ENCODE measurements at regions not wholly inside any gene's neighbourhood (a gene's known extent, or its start where the extent isn't known, plus 50 kb on each side); places are given as distances from the start of the nearest gene placed in this dataset.

- ATAC-seq (no peak), DNase-seq (no peak)
- no peaks in the 10 kb centered on the region for H3K27me3 ChIP-seq
- no peaks in the 10 kb centered on the region for H3K36me3 ChIP-seq
- peaks cover 0 to 64% (median 30%) of the 10 kb centered on the region in 9 donors for H3K4me1 ChIP-seq
- no peak overlapping the region for H3K27ac ChIP-seq
- H3K4me3 ChIP-seq: no peak overlapping the region
- no peak for TF ChIP-seq CTCF (IDR thresholded peaks at IDR 0.05)
- 95 to 96% methylated on average over 4 of the region's 4 CpGs for WGBS, 2 donors
- no peaks in the 10 kb centered on the region for H3K9me3 ChIP-seq
- intact Hi-C loops (cut with DNase I): no loop called here
These were observed 110.6 kb downstream of the FAM76B start for GRCh38 chr11:95678988-95679387.

- no peak for TF ChIP-seq CTCF (IDR thresholded peaks at IDR 0.05)
- WGBS, 2 donors: 83 to 85% methylated on average over 4 of the region's 4 CpGs
- intact Hi-C loops (cut with DNase I): no loop called here
- Histone ChIP-seq H3K4me3 (no peak overlapping the region), H3K4me1 (peaks cover 0 to 43% (median 20%) of the 10 kb centered on the region in 9 donors), H3K36me3 (no peaks in the 10 kb centered on the region), H3K9me3 (no peaks in the 10 kb centered on the region), H3K27me3 (no peaks in the 10 kb centered on the region), H3K27ac (peak overlapping the region in 8 of 10 donors; percentile 10 to 72 (median 62))
- no peak for ATAC-seq
- DNase-seq: no peak
These were observed 113.3 kb downstream of the FAM76B start for GRCh38 chr11:95676308-95676707.

- intact Hi-C loops (cut with DNase I): no loop called here
- WGBS, 2 donors: 44 to 56% methylated on average over 2 of the region's 2 CpGs
- peaks cover 0 to 36% (median 13%) of the 10 kb centered on the region in 9 donors for H3K4me1 ChIP-seq
- H3K36me3 ChIP-seq: no peaks in the 10 kb centered on the region
- no peak for TF ChIP-seq CTCF (IDR thresholded peaks at IDR 0.05)
- ATAC-seq: peak in 7 of 8 donors; percentile 41 to 90 (median 73)
- H3K4me3 ChIP-seq: no peak overlapping the region
- peak overlapping the region in 8 of 10 donors; percentile 45 to 72 (median 62) for H3K27ac ChIP-seq
- peak in 1 of 2 donors; percentile 6 for DNase-seq
- H3K9me3 ChIP-seq: no peaks in the 10 kb centered on the region
- H3K27me3 ChIP-seq: no peaks in the 10 kb centered on the region
These were observed 114.0 kb downstream of the FAM76B start for GRCh38 chr11:95675585-95675984.

GRCh38 chr11:95674657-95675358 lies 114.8 kb downstream of the FAM76B start:
- peak overlapping the region in 9 of 10 donors; percentile 22 to 68 (median 51) for H3K27ac ChIP-seq
- H3K4me3 ChIP-seq: no peak overlapping the region
- H3K27me3 ChIP-seq: no peaks in the 10 kb centered on the region
- no peak for ATAC-seq
- H3K36me3 ChIP-seq: no peaks in the 10 kb centered on the region
- peaks cover 0 to 28% (median 6%) of the 10 kb centered on the region in 9 donors for H3K4me1 ChIP-seq
- TF ChIP-seq CTCF (IDR thresholded peaks at IDR 0.05): no peak
- DNase-seq: no peak
- H3K9me3 ChIP-seq: no peaks in the 10 kb centered on the region
- 86 to 89% methylated on average over 4 of the region's 4 CpGs for WGBS, 2 donors
- intact Hi-C loops (cut with DNase I): no loop called here
